Hepatocyte (in vitro differentiated cells): ENCODE measurements at regions not wholly inside any gene's neighbourhood (a gene's known extent, or its start where the extent isn't known, plus 50 kb on each side); places are given as distances from the start of the nearest gene placed in this dataset.

Experiments used
- DNase-seq: peaks from one replicate; pipeline ENCODE4 v3.0.0-alpha.2; 2016; ENCODE audit warnings: low spot score
- H2AFZ ChIP-seq: fragments of 200-600 bp; sonication (generic); 2 replicates; pipeline ENCODE4 v1.6.0; 2016; ENCODE audit warnings: antibody characterized with exemption, mild to moderate bottlenecking
- H3K27ac ChIP-seq: fragments of 200-600 bp; sonication (generic); 2 replicates; pipeline ENCODE4 v1.5.1; 2016; ENCODE audit warnings: mild to moderate bottlenecking
- H3K27me3 ChIP-seq: fragments of 200-600 bp; sonication (generic); 2 replicates; pipeline ENCODE4 v1.6.1; 2016
- H3K36me3 ChIP-seq: fragments of 200-600 bp; sonication (generic); replicated peaks from 2 replicates; pipeline ENCODE4 v1.5.1; 2016; ENCODE audit warnings: low read depth; ENCODE audit not compliant: insufficient read depth
- H3K4me1 ChIP-seq: fragments of 200-600 bp; sonication (generic); 2 replicates; pipeline ENCODE4 v1.5.1; 2016; ENCODE audit warnings: mild to moderate bottlenecking, moderate library complexity; ENCODE audit not compliant: insufficient read depth
- H3K4me2 ChIP-seq: fragments of 200-600 bp; sonication (generic); 2 replicates; pipeline ENCODE4 v1.6.0; 2016
- H3K4me3 ChIP-seq: fragments of 200-600 bp; sonication (generic); 2 replicates; pipeline ENCODE4 v1.5.1; 2016; ENCODE audit warnings: mild to moderate bottlenecking
- H3K79me2 ChIP-seq: fragments of 200-600 bp; sonication (generic); 2 replicates; pipeline ENCODE4 v1.6.0; 2017; ENCODE audit warnings: mild to moderate bottlenecking
- H3K9me2 ChIP-seq: fragments of 200-600 bp; sonication (generic); replicated peaks from 2 replicates; pipeline ENCODE4 v1.6.0; 2017; ENCODE audit warnings: mild to moderate bottlenecking; ENCODE audit not compliant: insufficient read depth
- H3K9me3 ChIP-seq: fragments of 200-600 bp; sonication (generic); 2 replicates; pipeline ENCODE4 v1.5.1; 2016; ENCODE audit warnings: low read depth, mild to moderate bottlenecking
- H4K20me1 ChIP-seq: fragments of 200-600 bp; sonication (generic); 2 replicates; pipeline ENCODE4 v1.6.0; 2016; ENCODE audit warnings: mild to moderate bottlenecking; ENCODE audit not compliant: insufficient read depth, poor library complexity, severe bottlenecking
- EZH2 ChIP-seq: fragments of 200-600 bp; sonication (generic); IDR thresholded peaks from 2 replicates; pipeline ENCODE4 v1.6.1; 2016; ENCODE audit warnings: antibody characterized with exemption, mild to moderate bottlenecking, borderline replicate concordance
- EZH2phosphoT487 ChIP-seq: fragments of 200-600 bp; sonication (generic); IDR thresholded peaks from one replicate; pipeline ENCODE4 v1.6.1; 2018; ENCODE audit warnings: antibody characterized with exemption, mild to moderate bottlenecking, low read depth, moderate library complexity; ENCODE audit not compliant: unreplicated experiment, severe bottlenecking
- WGBS: methylation state at CpG from one replicate; pipeline ENCODE4 v1.1.6; 2016; ENCODE audit warnings: low lambda C conversion rate; ENCODE audit errors: missing lambda C conversion rate; 5-methylcytosine and 5-hydroxymethylcytosine counted together
- TF ChIP-seq, protein P1 (sequence below): fragments of 200-600 bp; sonication (generic); IDR thresholded peaks from 2 replicates; pipeline ENCODE4 v1.5.1; 2016; ENCODE audit warnings: antibody characterized with exemption, mild to moderate bottlenecking; ENCODE audit not compliant: poor library complexity

GRCh38 chrX:102832661-102833060 lies 104.4 kb upstream of the RAB40AL start:
- H3K27ac ChIP-seq = no peak overlapping the region
- no peaks in the 10 kb centered on the region for H3K9me3 ChIP-seq
- H2AFZ ChIP-seq = no peak overlapping the region
- no peak overlapping the region for H3K4me3 ChIP-seq
- H3K27me3 ChIP-seq = no peaks in the 10 kb centered on the region
- H3K36me3 ChIP-seq = no peaks in the 10 kb centered on the region
- H4K20me1 ChIP-seq = no peaks in the 10 kb centered on the region
- no peak overlapping the region for H3K4me2 ChIP-seq
- H3K79me2 ChIP-seq = no peaks in the 10 kb centered on the region
- DNase-seq = peak; percentile 32
- H3K9me2 ChIP-seq = no peaks in the 10 kb centered on the region
- WGBS = 77% methylated on average over 5 of the region's 5 CpGs
- TF ChIP-seq, protein P1, sequence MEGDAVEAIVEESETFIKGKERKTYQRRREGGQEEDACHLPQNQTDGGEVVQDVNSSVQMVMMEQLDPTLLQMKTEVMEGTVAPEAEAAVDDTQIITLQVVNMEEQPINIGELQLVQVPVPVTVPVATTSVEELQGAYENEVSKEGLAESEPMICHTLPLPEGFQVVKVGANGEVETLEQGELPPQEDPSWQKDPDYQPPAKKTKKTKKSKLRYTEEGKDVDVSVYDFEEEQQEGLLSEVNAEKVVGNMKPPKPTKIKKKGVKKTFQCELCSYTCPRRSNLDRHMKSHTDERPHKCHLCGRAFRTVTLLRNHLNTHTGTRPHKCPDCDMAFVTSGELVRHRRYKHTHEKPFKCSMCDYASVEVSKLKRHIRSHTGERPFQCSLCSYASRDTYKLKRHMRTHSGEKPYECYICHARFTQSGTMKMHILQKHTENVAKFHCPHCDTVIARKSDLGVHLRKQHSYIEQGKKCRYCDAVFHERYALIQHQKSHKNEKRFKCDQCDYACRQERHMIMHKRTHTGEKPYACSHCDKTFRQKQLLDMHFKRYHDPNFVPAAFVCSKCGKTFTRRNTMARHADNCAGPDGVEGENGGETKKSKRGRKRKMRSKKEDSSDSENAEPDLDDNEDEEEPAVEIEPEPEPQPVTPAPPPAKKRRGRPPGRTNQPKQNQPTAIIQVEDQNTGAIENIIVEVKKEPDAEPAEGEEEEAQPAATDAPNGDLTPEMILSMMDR = no peak
- TF ChIP-seq EZH2 (no peak), EZH2phosphoT487 (no peak)
- no peaks in the 10 kb centered on the region for H3K4me1 ChIP-seq

- WGBS = 61% methylated on average over 3 of the region's 3 CpGs
Measured at GRCh38 chrX:102833136-102833535, 103.9 kb upstream of the RAB40AL start.

DNA sequence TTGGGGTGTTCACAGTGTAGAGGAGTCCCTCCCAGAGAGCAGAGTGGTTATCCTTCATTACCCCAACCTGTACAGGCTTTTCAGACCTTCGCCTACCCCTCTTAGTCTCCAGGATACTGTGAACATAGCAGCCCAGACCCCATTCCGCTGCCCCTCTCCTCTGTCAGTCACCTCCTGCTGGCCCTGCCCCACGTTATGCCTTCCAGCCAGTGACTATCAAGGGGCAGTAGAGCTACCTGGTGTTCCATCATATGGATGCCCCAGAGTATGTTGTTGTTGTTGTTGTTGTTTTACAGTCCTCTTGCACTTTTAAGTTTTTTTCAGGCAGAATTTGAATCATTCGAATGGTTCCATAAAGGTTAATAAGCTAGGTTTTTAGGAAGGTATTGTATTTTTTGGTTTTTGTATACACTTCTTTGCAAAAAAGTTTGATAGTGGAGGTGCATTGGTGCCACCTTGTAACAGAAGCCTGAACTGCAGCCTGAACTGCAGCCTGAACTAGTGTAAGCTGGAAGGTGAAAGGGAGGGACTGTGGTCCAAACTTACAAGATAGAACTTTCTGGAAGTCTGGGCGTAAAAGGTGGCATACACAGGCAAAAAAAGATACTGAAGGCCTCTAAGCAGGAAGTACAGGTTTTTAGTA lies 101.4 kb upstream of the RAB40AL start:
- Histone ChIP-seq H3K27me3 (no peaks in the 10 kb centered on the region), H3K4me3 (no peak overlapping the region), H3K27ac (no peak overlapping the region), H2AFZ (no peak overlapping the region), H3K79me2 (no peaks in the 10 kb centered on the region), H3K4me2 (no peak overlapping the region), H3K9me3 (no peaks in the 10 kb centered on the region), H3K36me3 (no peaks in the 10 kb centered on the region), H3K9me2 (no peaks in the 10 kb centered on the region), H3K4me1 (no peaks in the 10 kb centered on the region), H4K20me1 (no peaks in the 10 kb centered on the region)
- peak; percentile 19 for DNase-seq
- TF ChIP-seq, protein P1 = peak; percentile 47
- TF ChIP-seq EZH2phosphoT487 = no peak
- 77% methylated on average over 5 of the region's 5 CpGs for WGBS

More at GRCh38 chrX:102833136-102833535, 103.9 kb upstream of the RAB40AL start:
- H3K27me3 ChIP-seq = no peaks in the 10 kb centered on the region
- no peak overlapping the region for H3K4me3 ChIP-seq
- no peaks in the 10 kb centered on the region for H3K9me2 ChIP-seq
- H4K20me1 ChIP-seq = no peaks in the 10 kb centered on the region
- H3K4me1 ChIP-seq = no peaks in the 10 kb centered on the region
- DNase-seq = no peak
- H3K27ac ChIP-seq = no peak overlapping the region
- no peaks in the 10 kb centered on the region for H3K36me3 ChIP-seq
- H3K4me2 ChIP-seq = no peak overlapping the region
- TF ChIP-seq, protein P1 = no peak
- TF ChIP-seq EZH2phosphoT487 = no peak
- no peak for TF ChIP-seq EZH2
- no peak overlapping the region for H2AFZ ChIP-seq
- no peaks in the 10 kb centered on the region for H3K9me3 ChIP-seq
- no peaks in the 10 kb centered on the region for H3K79me2 ChIP-seq

GRCh38 chrX:102837847-102838246 lies 99.2 kb upstream of the RAB40AL start:
- Histone ChIP-seq H3K9me3 (no peaks in the 10 kb centered on the region), H3K27me3 (no peaks in the 10 kb centered on the region), H4K20me1 (no peaks in the 10 kb centered on the region), H3K27ac (no peak overlapping the region), H3K4me2 (no peak overlapping the region), H3K9me2 (no peaks in the 10 kb centered on the region), H3K36me3 (no peaks in the 10 kb centered on the region), H3K4me1 (no peaks in the 10 kb centered on the region), H3K79me2 (no peaks in the 10 kb centered on the region), H3K4me3 (no peak overlapping the region), H2AFZ (no peak overlapping the region)
- TF ChIP-seq, protein P1 = no peak
- TF ChIP-seq EZH2 = no peak
- DNase-seq = no peak
- 70% methylated on average over 1 of the region's 1 CpG for WGBS
